GM19438 (cell line): ENCODE measurements at regions not wholly inside any gene's neighbourhood (a gene's known extent, or its start where the extent isn't known, plus 50 kb on each side); places are given as distances from the start of the nearest gene placed in this dataset.

Source experiments
- ATAC-seq: cut with Tn5 transposase; IDR thresholded peaks from one replicate; pipeline ENCODE4 v1.9.1; 2021; ENCODE audit warnings: low read depth; ENCODE audit not compliant: unreplicated experiment

DNA sequence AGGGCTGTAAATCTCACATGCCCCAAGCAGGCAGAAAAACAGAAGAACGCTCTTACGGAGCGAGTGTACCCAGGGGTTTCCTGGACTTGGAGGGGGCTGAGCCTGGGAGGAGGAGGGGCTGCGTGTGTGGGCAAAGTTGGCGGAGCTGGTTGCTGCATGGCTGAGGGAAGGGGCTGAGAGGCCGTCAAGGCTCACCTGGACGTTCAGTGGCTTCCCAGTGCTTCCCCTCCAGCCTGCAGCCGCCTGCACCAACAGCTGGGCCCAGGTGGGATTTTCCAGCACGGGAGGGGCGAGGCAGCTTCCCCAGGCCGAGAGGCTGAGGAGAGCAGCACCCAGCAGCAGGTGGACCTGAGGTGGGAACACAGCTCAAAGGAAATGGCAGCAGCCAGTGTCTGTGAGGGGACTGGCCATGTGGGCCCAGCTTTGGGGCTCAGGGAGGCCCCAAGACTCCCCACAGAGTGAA is 70.6 kb upstream of the CTDP1 start:
- no peak for ATAC-seq

DNA sequence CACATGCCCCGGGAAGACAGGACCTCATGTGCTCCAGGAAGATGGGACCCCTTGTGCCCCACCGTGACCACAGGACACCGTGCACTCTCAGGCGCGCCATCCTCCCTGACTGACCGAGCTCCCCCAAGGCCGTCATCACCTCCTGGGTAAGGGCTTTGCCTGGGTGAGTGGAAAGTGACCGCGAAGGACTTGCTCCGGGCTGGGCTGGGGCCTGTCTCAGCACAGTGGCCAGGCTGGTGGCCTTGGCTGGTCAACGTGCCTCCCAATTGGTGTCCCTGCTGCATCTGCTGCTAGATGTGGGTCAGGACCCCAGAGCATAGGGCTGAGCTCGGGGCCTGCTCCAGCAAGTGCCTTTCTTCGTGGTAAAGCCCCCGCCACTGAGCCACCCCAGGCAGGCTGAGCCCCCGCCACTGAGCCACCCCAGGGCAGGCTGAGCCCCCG is 69.7 kb upstream of the CTDP1 start:
- no peak for ATAC-seq

DNA sequence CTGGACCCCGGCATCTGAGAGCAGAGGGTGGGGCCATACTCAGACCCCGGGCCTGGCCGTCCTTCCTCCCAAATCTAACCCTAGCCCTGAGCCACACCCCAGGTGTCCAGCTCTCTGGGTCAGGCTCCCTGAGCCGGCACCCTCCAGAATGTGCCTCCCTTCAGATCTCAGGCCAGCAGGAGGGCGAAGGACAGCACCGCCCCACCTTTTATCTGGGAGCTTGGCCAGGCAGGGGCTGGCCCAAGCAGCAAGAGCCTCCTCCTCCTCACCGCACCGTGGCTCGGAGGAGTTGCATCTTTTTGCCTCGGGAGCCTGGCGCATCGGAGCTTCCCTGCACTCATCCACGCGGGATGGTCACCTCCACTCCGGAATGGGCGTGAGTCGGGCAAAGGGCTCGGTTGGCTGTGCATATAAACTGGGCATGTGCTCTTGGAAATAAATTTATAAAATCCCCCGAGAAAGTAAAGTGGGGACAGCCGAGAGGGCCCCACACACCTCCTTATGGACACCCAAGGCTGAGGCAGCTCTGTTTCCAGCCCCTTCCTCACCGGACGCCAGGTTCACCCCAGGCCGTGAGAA is 69.1 kb upstream of the CTDP1 start:
- no peak for ATAC-seq

DNA sequence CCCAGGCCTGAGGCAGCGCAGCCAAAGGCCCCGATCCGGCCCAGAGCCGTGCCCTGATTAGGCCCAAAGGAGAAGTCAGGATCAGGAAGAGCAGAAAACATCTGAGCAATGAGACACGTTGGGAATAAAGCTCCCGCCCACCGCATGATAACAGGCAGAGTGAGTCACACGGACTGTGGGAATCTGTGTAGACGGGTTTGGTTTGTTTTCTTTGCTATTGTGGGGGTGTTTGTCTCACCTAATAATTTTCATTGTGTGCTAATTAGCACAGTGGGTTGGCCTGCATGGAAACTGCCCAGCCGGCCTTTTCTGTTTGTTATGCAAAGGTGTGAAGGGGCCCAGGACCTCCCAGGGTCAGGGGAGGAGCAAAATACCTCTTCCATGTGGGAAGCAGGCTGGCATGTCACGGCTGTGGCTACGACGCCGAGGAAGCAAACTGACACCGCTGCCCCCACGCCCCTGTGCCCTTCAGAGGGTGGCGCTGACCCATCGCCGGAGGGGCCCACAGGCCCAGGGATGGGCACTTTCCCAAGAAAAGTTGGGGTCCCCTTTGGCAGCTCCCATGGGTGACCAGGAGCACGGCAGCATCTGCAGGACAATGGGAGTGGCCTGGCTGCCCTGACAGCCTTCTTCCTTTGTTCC is 68.4 kb upstream of the CTDP1 start:
- ATAC-seq = no peak

DNA sequence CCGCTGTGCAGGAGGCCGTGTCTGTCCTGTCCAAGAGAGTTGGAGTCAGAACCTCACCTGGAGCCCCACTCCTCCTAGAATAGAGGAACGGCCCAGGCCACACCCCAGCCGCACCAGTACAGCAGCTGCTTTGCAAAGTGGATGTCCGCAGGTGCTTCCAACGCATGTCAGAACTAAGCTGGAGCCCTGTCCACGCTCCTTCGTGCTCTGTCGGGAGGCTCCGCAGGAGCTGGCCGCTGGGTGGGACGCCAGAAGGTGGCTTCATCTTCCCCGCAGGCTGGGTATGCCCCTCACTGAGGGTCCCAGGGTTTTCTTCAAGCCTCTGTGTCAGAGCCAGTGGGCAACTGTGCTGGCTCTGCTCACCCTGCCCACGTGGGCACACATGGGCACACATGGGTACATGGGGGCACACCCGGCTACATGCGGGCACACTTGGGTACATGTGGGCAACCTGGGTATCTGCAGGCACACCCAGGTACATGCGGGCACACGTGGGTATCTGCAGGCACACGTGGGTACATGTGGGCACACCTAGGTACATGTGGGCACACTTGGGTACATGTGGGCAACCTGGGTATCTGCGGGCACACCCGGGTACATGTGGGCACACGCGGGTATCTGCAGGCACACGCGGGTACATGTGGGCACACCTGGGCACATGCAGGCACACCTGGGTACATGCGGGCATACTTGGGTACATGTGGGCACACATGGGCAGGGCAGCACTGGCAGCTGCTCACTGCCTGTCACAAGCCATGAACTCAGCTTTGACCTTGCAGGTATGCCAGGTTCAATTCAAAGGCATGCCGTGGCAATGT is 67.1 kb upstream of the CTDP1 start:
- ATAC-seq = no peak

DNA sequence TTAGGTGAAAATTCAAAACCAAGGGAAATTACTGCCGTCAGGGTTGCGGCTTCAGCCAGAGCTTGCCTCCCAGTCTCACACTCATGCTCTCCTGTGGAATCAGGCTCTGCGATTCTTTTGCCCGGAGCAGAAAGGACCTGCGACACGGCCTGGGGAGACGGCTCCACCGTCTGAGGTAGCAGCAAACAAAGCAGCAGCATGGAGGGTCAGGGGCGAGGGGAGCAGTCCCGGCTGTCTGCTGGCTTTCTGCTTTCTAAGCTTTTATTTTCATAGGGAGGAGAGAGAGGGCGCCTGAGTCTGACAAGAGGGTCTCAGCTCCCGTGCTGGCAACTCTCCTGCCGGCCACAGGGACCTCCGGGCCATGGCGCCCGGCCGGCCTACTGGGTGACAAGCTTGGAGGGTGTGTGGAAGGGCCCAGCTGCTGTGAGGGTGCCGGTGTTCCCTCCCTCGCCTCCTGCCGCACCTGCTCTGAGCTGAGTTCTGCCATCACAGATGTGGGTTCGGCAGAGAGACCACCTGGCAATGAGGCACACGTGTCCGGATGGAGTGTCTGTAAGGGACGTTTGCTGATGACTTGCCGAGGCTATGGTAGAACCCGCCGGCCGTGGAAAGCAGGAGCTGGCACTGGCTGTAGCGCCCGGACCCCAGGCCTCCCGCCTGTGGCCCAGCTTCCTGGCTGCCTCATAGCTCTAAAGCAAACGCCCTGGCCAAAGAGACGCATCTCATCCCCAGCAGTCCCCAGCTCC is 66.2 kb upstream of the CTDP1 start:
- no peak for ATAC-seq

DNA sequence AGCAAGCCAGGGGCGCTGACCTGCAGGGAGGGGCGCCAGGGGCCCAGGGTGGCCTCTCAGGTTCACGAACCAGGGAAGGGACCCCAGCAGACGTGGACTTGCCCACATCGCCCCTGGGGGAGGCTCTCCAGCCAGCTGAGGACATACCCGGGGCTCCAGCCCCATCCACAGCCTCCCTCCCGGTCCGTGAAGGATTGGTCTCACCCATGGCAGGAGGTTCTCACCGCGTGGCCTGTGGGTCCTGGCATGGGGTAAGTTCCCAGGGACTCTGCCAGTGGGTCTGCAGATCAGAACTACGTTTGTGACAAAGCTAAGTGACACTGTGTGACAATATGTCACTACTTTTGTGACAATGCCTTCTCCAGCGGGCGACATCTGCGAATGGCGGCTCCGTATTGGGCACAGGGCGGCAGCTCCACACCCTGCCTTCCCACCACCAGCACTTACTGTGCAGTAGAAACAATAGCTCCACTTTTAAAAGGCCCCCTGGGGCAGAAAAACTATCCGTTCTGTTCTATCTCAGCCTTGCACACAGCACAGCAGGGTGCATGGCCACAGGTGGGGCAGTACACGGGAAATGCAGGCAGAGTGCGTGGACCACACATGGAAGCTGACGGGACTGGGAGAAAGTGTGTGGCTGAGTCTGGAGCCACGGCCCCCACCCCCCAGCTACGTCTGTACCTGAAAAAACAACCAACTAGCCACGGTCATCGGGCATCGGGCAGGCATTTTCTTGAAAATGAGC is 65.2 kb upstream of the CTDP1 start:
- no peak for ATAC-seq

DNA sequence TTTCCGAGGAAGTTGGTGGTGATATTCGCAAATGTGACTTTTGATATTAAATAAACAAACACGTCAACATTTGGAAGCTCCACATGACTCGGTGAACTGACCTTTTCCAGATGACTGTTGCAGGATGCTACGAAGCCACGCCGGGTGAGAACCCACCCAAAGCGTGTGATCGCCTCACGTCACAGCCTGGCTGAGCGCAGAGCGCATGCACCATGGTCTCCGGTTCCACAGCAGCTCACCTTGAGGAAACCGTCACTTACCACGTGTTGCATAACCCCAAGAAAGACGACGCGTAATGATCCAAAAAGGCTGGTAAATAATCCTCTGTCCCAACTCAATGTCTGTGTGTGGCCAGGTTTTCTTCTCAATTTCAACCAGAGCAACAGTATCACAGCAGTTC is 64.5 kb upstream of the CTDP1 start:
- ATAC-seq = no peak

DNA sequence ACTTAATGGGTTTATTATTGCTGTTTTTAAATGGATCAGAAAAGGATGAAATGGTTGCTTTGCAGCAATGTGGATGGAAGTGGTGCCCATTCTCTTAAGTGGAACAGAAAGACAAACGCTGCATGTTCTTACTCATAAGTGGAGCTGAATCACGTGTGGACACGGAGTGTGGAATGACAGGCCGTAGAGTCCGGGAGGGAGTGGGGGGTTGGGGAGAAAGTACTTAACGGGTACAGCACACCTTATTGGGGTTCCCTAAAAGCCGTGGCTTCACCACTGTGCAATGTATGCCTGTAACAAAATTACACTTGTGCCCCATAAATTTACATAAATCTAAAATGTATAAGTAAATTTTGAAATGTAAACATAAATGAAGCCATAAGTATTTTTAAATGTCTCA is 64.0 kb upstream of the CTDP1 start:
- ATAC-seq = no peak

DNA sequence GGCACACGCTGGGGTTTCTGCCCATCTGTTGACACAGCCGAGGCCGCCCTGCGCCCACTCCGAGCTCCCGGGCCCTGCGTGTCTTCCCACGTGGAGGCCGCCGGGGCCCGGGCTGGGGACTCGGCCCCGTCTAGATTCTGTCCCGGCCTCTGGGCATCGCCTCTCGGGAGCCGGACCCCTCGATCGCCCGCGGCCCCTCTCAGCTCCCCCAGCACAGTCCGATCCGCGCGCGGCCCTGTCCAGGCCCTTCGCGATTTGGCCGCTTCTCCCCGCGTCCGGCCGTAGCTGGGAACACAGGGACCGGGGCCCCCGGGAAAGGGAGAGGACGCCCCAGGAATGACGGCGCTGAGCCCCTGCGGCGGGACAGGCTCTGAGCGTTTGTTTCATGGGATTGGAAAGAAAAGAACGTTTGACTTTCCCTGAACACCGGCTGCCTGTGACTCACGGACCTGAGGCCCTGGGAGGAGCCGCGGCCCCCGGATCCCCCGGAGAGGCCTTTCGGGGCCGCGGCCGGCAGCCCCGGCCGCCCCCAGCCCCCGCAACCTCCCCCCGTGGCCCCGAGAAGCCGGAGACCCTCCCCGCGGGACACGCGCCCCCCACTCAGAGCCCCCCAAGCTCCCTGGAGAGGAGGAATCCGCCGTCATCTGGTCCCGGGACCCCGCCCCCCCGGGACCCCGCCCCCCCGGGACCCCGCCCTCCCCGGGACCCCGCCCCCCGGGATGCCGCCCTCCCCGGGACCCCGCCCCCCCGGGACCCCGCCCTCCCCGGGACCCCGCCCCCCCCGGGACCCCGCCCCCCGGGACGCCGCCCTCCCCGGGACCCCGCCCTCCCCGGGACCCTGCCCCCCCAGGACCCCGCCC is 62.7 kb upstream of the CTDP1 start:
- ATAC-seq = no peak

DNA sequence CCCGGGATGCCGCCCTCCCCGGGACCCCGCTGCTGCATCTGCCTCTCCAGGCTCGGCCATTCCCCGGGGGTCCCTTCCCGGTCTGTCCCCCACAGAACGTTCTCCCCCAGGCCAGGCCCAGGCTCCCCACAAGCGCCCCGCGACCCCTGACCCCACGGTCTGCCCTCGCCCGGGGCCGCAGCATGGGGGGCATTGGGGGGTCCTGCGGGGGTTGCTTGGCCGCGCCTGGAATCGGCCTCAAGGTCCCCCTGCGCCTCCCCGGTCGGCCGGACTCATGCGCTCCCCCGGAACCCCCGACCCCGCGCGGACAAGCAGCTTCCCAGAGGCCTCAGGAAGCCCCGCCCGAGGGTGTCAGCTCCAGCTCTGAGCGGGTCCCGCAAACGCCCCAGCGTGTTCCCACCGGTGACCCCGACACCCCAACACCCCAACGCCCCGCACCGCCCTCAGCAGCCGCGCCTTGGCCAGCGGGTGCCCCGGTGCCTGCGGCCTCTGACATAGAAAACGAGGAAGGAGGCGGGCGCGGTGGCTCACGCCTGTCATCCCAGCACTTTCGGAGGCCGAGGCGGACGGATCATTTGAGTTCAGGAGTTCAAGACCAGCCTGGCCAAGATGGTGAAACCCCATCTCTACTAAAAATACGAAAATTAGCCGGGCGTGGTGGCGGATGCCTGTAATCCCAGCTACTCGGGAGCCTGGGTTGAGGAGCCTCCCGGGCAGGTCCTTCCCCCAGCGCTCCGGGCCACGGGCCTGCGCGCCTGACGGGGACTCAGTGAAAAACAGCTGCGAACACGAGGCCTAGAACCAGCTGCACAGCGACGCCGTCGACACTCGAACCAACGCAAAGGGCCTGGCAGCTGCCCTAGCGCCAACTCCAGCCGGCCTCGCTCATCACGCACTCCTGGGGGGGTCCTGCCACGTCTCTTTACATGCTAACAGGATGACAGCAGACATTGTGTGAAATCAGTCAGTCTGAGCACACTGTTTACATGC is 61.8 kb upstream of the CTDP1 start:
- no peak for ATAC-seq

DNA sequence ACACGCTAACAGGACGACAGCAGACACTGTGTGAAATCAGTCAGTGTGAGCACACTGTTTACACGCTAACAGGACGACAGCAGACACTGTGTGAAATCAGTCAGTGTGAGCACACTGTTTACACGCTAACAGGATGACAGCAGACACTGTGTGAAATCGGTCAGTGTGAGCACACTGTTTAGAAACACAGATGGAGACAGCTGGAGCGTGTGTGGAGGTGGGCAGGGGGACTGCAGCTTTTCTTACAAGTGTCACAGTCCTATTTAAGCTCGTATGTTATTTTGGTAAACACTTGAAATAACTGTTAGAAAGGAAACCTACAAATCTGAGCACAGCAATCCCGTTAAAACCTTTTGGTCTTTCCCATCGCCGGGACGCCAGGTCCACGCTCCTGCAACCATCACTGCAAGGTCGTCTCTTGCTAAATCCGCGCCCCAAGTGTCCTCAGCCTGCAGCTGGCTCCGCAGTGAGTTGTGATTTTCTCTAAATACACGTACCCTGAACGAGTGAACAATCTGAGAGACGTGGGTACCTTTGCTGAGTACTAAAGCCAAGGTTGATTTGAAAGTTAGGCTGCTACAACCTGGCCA is 58.9 kb upstream of the CTDP1 start:
- ATAC-seq = no peak

DNA sequence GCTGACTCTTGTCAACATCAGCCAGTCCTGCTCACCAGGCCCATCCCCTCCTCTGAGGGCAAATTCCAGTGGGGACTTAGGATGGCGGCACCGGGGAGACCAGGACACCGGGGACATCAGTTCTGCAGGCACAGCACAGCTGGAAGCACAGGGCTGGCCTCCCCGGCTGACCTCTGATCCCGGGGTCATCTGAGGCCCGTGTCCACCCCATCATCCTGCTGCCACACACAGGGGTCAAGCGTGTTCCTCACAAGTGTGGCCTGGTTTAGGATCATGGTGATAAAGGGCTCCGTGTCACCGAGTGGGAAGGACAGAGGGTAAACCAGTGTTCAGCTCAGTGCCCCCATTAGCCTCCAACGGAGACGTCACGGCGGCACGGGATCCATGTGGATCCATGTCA is 58.1 kb upstream of the CTDP1 start:
- no peak for ATAC-seq

DNA sequence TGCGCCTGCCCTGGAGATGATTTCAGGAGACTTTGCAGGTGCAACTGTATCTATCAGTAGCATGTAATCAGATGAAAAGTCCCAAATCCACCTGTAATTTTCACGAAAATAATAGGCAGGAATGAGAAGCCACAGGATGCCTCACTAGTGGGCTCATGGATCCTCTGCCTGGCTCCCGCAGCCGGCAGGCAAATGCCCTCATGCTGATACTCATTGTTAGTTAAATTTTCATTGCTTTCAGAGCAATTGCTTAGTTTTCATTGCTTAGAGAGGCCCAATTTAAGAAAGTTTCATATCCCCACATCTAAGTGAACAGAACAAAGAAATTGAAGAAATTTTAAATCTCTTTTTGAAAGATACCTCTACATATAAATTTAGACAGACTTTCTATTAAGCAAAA is 57.6 kb upstream of the CTDP1 start:
- no peak for ATAC-seq

DNA sequence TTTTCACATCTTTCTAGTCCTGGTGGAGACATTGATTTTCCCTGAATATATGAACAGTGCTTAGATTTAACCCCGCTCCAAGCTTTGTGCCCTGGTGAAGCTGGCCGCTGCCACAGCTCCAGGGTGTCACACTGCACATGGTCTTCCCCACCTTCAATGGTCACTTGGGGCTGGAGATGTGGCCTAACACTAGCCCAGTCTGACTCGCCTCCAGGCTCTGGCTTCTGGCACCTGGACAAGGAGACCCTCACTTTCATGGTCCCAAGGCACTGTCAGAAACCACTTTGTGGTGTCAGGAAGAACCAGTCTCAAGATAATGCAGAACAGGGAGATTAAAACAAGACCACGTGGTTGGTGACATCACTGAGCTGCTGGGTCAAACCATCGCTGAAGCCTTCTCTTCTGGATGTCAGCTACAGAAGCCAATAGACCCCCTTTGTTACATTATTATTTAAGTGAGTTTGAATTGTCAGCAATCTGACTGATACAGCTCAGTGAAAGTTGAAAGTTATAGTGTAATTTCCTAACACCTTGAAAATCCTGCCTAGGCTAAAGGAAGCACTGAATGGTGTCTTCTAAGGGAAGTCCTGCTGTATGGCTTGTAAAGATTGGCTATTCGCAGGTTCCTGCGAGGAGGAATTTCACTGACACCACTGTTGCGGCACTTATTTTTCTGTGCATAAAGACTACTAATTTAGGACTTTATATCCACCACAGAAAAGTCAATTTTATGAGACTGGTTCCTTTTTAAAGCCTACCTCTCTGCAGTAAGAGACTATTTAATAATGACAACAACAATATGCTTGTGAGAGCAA is 55.0 kb upstream of the CTDP1 start:
- peak; percentile 25 for ATAC-seq

DNA sequence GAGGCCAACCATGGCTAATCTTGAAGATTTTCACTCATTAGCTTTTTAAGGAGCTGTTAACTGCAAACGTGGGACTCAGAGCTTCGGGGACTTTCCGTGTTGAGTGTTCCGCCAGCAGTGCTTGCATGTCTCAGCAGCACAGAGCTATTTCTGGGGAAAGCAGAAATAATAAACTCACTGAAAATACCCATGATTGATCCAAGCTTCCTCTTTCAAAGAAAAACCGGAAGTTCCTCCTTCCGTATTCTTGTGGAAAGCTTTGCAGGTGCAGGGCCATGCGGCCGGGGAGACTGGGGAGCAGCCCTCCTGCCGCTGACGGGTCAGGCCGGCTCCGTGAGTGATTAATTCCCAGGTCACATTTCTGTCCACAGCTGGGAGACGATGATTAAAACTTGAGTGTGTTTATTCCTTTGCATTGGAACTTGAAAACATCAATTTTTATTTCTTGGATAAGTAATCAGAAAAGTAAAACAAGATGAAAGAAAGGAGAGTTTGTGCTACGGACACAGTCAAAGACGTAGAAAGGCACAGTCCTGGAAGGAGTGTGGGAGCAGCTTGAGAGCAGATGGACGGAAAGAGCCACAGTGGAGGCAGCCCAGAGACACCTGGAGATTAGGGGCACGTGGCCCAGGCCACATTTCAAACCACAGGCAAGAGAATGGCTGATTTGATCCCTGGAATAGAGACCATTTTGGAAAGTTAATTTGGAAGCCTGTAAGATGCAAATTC is 54.2 kb upstream of the CTDP1 start:
- peak; percentile 74 for ATAC-seq
